OCI-LY1 (cell line): ENCODE measurements at regions not wholly inside any gene's neighbourhood (a gene's known extent, or its start where the extent isn't known, plus 50 kb on each side); places are given as distances from the start of the nearest gene placed in this dataset.

Experiments used
- EZH2 ChIP-seq: fragments of 200-600 bp; sonication (generic), shearing (Covaris generic); IDR thresholded peaks from 2 replicates; pipeline ENCODE4 v1.8.0; 2017; ENCODE audit warnings: borderline replicate concordance, mixed run types, mild to moderate bottlenecking, antibody characterized with exemption, low read length, moderate library complexity, mixed read lengths
- TF ChIP-seq, protein P1 (sequence below): fragments of 200-600 bp; sonication (generic), shearing (Covaris generic); IDR thresholded peaks from 2 replicates; pipeline ENCODE4 v1.5.1; 2017; ENCODE audit warnings: mild to moderate bottlenecking, antibody characterized with exemption, low read length, moderate library complexity, mixed read lengths

DNA sequence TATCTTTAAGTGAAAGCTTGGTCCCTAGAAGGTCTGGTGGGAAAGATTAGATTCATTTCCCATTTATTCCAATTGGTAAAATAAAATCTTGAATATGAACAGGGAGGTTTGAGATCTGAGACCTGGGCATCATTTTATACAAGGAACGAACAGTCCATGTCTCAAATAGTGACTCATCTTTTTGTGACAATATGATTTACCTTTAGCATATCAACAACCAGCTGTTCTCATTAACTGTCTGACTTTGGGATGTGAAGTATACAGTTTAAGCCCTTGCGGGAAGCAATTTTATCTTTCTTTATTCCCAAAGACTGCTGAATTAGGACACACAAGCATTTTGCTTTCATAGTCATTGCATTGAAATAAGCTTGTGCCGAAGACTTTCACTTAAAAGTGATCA, 691.6 kb downstream of the ETS1 start:
- TF ChIP-seq, protein P1, sequence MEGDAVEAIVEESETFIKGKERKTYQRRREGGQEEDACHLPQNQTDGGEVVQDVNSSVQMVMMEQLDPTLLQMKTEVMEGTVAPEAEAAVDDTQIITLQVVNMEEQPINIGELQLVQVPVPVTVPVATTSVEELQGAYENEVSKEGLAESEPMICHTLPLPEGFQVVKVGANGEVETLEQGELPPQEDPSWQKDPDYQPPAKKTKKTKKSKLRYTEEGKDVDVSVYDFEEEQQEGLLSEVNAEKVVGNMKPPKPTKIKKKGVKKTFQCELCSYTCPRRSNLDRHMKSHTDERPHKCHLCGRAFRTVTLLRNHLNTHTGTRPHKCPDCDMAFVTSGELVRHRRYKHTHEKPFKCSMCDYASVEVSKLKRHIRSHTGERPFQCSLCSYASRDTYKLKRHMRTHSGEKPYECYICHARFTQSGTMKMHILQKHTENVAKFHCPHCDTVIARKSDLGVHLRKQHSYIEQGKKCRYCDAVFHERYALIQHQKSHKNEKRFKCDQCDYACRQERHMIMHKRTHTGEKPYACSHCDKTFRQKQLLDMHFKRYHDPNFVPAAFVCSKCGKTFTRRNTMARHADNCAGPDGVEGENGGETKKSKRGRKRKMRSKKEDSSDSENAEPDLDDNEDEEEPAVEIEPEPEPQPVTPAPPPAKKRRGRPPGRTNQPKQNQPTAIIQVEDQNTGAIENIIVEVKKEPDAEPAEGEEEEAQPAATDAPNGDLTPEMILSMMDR = no peak
- no peak for TF ChIP-seq EZH2
